MCF 10A (cell line): ENCODE measurements at regions not wholly inside any gene's neighbourhood (a gene's known extent, or its start where the extent isn't known, plus 50 kb on each side); places are given as distances from the start of the nearest gene placed in this dataset.

ENCODE experiments used
- BruUV-seq: library from RNA; stranded (reverse); fragments of 400-500 nt; replicated peaks from 2 replicates; lab custom pipeline; 2021; lab: Mats Ljungman, UMichigan
- CTCF ChIA-PET: fragments of 300-600 bp; sonication (Branson Sonifier 250); formaldehyde crosslinking; extraction: SDS; loops from one replicate; lab custom pipeline; 2021; ENCODE audit warnings: antibody characterized with exemption, inconsistent platforms; lab: Yijun Ruan, JAX
- POLR2A ChIA-PET: fragments of 300-600, 350-650 bp; sonication (Branson Sonifier 250); formaldehyde crosslinking; extraction: SDS; loops from one replicate; lab custom pipeline; 2020; ENCODE audit warnings: antibody characterized with exemption, inconsistent platforms; lab: Yijun Ruan, JAX
- DNase-seq: peaks from one replicate; pipeline ENCODE4 v3.0.0-alpha.2; 2018; ENCODE audit not compliant: unreplicated experiment
- H3K27ac Mint-ChIP-seq: one replicate; pipeline ENCODE4 v1.8.0; 2022; ENCODE audit warnings: mild to moderate bottlenecking, low read depth, mixed read lengths; ENCODE audit not compliant: unreplicated experiment
- H3K27me3 Mint-ChIP-seq: one replicate; pipeline ENCODE4 v1.8.0; 2022; ENCODE audit warnings: mixed read lengths; ENCODE audit not compliant: insufficient read depth, unreplicated experiment
- H3K36me3 Mint-ChIP-seq: one replicate; pipeline ENCODE4 v1.8.0; 2022; ENCODE audit warnings: mild to moderate bottlenecking, moderate library complexity, mixed read lengths; ENCODE audit not compliant: insufficient read depth, unreplicated experiment
- H3K4me1 Mint-ChIP-seq: one replicate; pipeline ENCODE4 v1.8.0; 2022; ENCODE audit warnings: mixed read lengths; ENCODE audit not compliant: insufficient read depth, unreplicated experiment
- H3K4me3 Mint-ChIP-seq: one replicate; pipeline ENCODE4 v1.8.0; 2022; ENCODE audit warnings: mild to moderate bottlenecking, moderate library complexity, mixed read lengths; ENCODE audit not compliant: unreplicated experiment
- H3K9me3 Mint-ChIP-seq: one replicate; pipeline ENCODE4 v1.8.0; 2022; ENCODE audit warnings: mixed read lengths; ENCODE audit not compliant: unreplicated experiment
- CTCF ChIP-seq: fragments of 200-600 bp; IDR thresholded peaks from one replicate; pipeline ENCODE4 v1.8.0; 2022; ENCODE audit warnings: antibody characterized with exemption, mild to moderate bottlenecking; ENCODE audit not compliant: unreplicated experiment
- intact Hi-C: fragments of 100-400 bp; cut with micrococcal nuclease; formaldehyde crosslinking; loops from 2 replicates; pipeline ENCODE4 v1.14.1; 2022

GRCh38 chr5:3234566-3234965 lies 361.1 kb upstream of the IRX1 start:
- TF ChIP-seq CTCF, result no peak
- no peaks in the 10 kb centered on the region for H3K36me3 Mint-ChIP-seq
- H3K4me1 Mint-ChIP-seq, result no peaks in the 10 kb centered on the region
- CTCF ChIA-PET, result no interaction called here
- no peak overlapping the region for H3K27ac Mint-ChIP-seq
- H3K9me3 Mint-ChIP-seq, result peaks cover 14% of the 10 kb centered on the region
- intact Hi-C loops, result no loop called here
- BruUV-seq, result no TSS peak
- no peak for DNase-seq
- no peak overlapping the region for H3K4me3 Mint-ChIP-seq
- no peaks in the 10 kb centered on the region for H3K27me3 Mint-ChIP-seq
- POLR2A ChIA-PET, result interaction anchor here (0.7 kb wide), 1 partner anchor 38 kb away, joined by 3 read pairs; no protein-coding TSS in a partner anchor

DNA sequence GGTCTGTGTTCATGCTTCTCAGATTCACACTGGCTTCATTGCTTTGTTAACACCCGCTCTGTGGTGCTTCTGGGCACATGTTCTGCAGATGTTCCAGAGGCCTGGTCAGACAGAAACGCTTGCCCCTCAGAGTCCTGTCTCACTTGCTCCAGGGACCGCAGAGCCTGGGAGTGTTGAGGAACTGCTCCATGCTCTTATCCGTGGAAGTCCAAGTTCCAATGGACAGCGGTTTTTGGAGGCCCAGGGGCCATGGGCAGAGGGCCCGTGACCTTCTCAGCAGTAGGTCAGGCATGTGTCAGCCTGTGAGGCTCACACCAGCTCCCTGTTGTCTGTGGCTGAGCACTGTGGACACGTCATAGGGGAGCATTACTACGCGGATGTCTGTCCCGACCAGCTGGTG lies 364.7 kb upstream of the IRX1 start:
- intact Hi-C loops, result no loop called here
- CTCF ChIA-PET, result interaction anchor here (0.5 kb wide), 1 partner anchor 10 kb away, joined by 3 read pairs; no protein-coding TSS in a partner anchor
- TF ChIP-seq CTCF, result no peak

DNA sequence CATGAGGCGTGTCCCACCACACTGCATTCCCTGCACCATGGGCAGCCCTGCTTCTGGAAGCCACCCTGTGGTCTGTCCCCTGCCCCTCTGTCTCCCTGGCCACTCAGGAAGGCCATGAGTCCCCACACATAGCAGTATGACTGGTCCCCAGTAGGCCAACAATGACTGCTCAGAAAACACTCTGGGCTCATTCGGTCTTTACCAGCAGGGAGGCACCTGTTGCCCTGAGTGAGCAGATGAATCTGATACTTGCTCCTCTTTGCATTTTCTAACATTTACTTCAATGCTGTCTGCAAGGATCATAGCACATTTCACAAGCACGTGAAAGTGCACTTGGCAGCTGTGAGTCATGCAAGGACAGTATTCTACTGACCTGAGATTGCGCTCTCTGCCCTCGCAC lies 365.4 kb upstream of the IRX1 start:
- H3K36me3 Mint-ChIP-seq, result no peaks in the 10 kb centered on the region
- H3K27ac Mint-ChIP-seq, result no peak overlapping the region
- DNase-seq, result no peak
- no peak overlapping the region for H3K4me3 Mint-ChIP-seq
- H3K4me1 Mint-ChIP-seq, result no peaks in the 10 kb centered on the region
- CTCF ChIA-PET, result no interaction called here
- peaks cover 13% of the 10 kb centered on the region for H3K9me3 Mint-ChIP-seq
- no peak for TF ChIP-seq CTCF
- no peaks in the 10 kb centered on the region for H3K27me3 Mint-ChIP-seq
- intact Hi-C loops, result no loop called here
- BruUV-seq, result no TSS peak
- POLR2A ChIA-PET, result no interaction called here

More for the DNA sequence above, 364.7 kb upstream of the IRX1 start:
- BruUV-seq, result no TSS peak
- H3K4me1 Mint-ChIP-seq, result no peaks in the 10 kb centered on the region
- no peak overlapping the region for H3K4me3 Mint-ChIP-seq
- POLR2A ChIA-PET, result no interaction called here
- no peak overlapping the region for H3K27ac Mint-ChIP-seq
- no peaks in the 10 kb centered on the region for H3K36me3 Mint-ChIP-seq
- peaks cover 17% of the 10 kb centered on the region for H3K9me3 Mint-ChIP-seq
- DNase-seq, result no peak
- H3K27me3 Mint-ChIP-seq, result no peaks in the 10 kb centered on the region

- peaks cover 8% of the 10 kb centered on the region for H3K9me3 Mint-ChIP-seq
- no peaks in the 10 kb centered on the region for H3K4me1 Mint-ChIP-seq
- BruUV-seq, result no TSS peak
- POLR2A ChIA-PET, result no interaction called here
- H3K27me3 Mint-ChIP-seq, result no peaks in the 10 kb centered on the region
- no peak for TF ChIP-seq CTCF
- intact Hi-C loops, result no loop called here
- H3K36me3 Mint-ChIP-seq, result no peaks in the 10 kb centered on the region
- no peak overlapping the region for H3K4me3 Mint-ChIP-seq
- H3K27ac Mint-ChIP-seq, result no peak overlapping the region
- no peak for DNase-seq
- CTCF ChIA-PET, result no interaction called here
Measured at GRCh38 chr5:3226196-3226920, 369.3 kb upstream of the IRX1 start.
